Astrocyte (in vitro differentiated cells and primary cell): ENCODE measurements at regions not wholly inside any gene's neighbourhood (a gene's known extent, or its start where the extent isn't known, plus 50 kb on each side); places are given as distances from the start of the nearest gene placed in this dataset.

Experiments
- CTCF ChIP-seq: IDR thresholded peaks from 2 replicates; pipeline ENCODE4 v1.5.1; 2011; ENCODE audit warnings: low read depth, mild to moderate bottlenecking, inconsistent platforms, low read length, moderate library complexity; ENCODE audit not compliant: insufficient read depth
- EZH2 ChIP-seq: IDR thresholded peaks from 2 replicates; pipeline ENCODE4 v1.6.1; 2012; ENCODE audit warnings: mild to moderate bottlenecking, low read length, inconsistent platforms; ENCODE audit not compliant: insufficient read depth

GRCh38 chr1:233512538-233512937 lies 101.4 kb upstream of the KCNK1 start:
- TF ChIP-seq CTCF (no peak), EZH2 (no peak)
